ENCODE measurements at regions not wholly inside any gene's neighbourhood (a gene's known extent, or its start where the extent isn't known, plus 50 kb on each side); places are given as distances from the start of the nearest gene placed in this dataset.

- TF ChIP-seq CTCF (IDR thresholded peaks at IDR 0.05) (no peak), POLR2A (IDR thresholded peaks at IDR 0.05) (no peak)
These were observed 181.4 kb upstream of the GPR26 start for GRCh38 chr10:123484722-123485121.

All from lower leg skin (tissue), 3 donors.